SK-N-MC (cell line): ENCODE measurements at regions not wholly inside any gene's neighbourhood (a gene's known extent, or its start where the extent isn't known, plus 50 kb on each side); places are given as distances from the start of the nearest gene placed in this dataset.

ENCODE experiments used
- EZH2 ChIP-seq: fragments of 200-600 bp; sonication (generic); IDR thresholded peaks from one replicate; pipeline ENCODE4 v1.6.1; 2017; ENCODE audit warnings: antibody characterized with exemption
- POLR2AphosphoS5 ChIP-seq: IDR thresholded peaks from 2 replicates; pipeline ENCODE4 v1.6.1; 2012; ENCODE audit warnings: mild to moderate bottlenecking, low read depth, low read length, borderline replicate concordance

GRCh38 chr18:4906856-4907255, 290.2 kb downstream of the AKAIN1 start:
- TF ChIP-seq EZH2 = no peak
- TF ChIP-seq POLR2AphosphoS5 = no peak
